ENCODE measurements at regions not wholly inside any gene's neighbourhood (a gene's known extent, or its start where the extent isn't known, plus 50 kb on each side); places are given as distances from the start of the nearest gene placed in this dataset.

GRCh38 chr2:194603429-194603828 is 1053.6 kb upstream of the SLC39A10 start:
- TF ChIP-seq CTCF (CRISPR knock-in tag; IDR thresholded peaks at IDR 0.05) (no peak), PREB (CRISPR knock-in tag; IDR thresholded peaks at IDR 0.05) (no peak), ZBTB43 (CRISPR knock-in tag; conservative IDR thresholded peaks at IDR 0.05) (no peak), REST (IDR thresholded peaks at IDR 0.05; ENCODE audit: borderline replicate concordance in 1 of 2, low read depth in 1 of 2, low read length in 2 of 2) (no peak), MTA3 (CRISPR knock-in tag; IDR thresholded peaks at IDR 0.05) (no peak), YEATS2 (CRISPR knock-in tag; IDR thresholded peaks at IDR 0.05; ENCODE audit: borderline replicate concordance) (no peak), HNRNPUL1 (IDR thresholded peaks at IDR 0.05; ENCODE audit: low read depth, low read length) (no peak), KLF15 (CRISPR knock-in tag; IDR thresholded peaks at IDR 0.05; ENCODE audit: borderline replicate concordance) (no peak), THRA (CRISPR knock-in tag; IDR thresholded peaks at IDR 0.05; ENCODE audit: borderline replicate concordance) (no peak), ZNF768 (CRISPR knock-in tag; IDR thresholded peaks at IDR 0.05) (no peak)
